HEK293 (cell line): ENCODE measurements at regions not wholly inside any gene's neighbourhood (a gene's known extent, or its start where the extent isn't known, plus 50 kb on each side); places are given as distances from the start of the nearest gene placed in this dataset.

ENCODE experiments used
- CTCF ChIA-PET: fragments of 350-600 bp; formaldehyde crosslinking; extraction: SDS; loops from one replicate; lab custom pipeline; 2021; ENCODE audit warnings: antibody characterized with exemption; lab: Yijun Ruan, JAX
- POLR2A ChIA-PET: fragments of 300-600 bp; formaldehyde crosslinking; extraction: SDS; loops from one replicate; lab custom pipeline; 2020; ENCODE audit warnings: antibody characterized with exemption, inconsistent platforms; lab: Yijun Ruan, JAX
- H3K27ac ChIP-seq: fragments of 200-500 bp; sonication (Bioruptor generic); 2 replicates; pipeline ENCODE4 v1.5.1; 2014; ENCODE audit warnings: low read depth, low read length, control low read depth, inconsistent platforms; ENCODE audit errors: extremely low read depth
- H3K36me3 ChIP-seq, 2 experiments: fragments of 200-500 bp in 1 of 2; sonication (Bioruptor generic) in 1 of 2; 1 replicate in 1 of 2; 2 replicates in 1 of 2; pipeline ENCODE4 v1.5.1; 2014 to 2017; ENCODE audit warnings: inconsistent platforms in 2 of 2, low read length in 2 of 2; ENCODE audit not compliant: control insufficient read depth in 2 of 2, insufficient read depth in 1 of 2
- H3K4me1 ChIP-seq: fragments of 200-500 bp; sonication (Bioruptor generic); 2 replicates; pipeline ENCODE4 v1.5.1; 2014; ENCODE audit warnings: mild to moderate bottlenecking, low read length, inconsistent platforms; ENCODE audit not compliant: control insufficient read depth, insufficient read depth
- H3K4me3 ChIP-seq: 2 replicates; pipeline ENCODE4 v1.5.1; 2011; ENCODE audit warnings: low read depth, mild to moderate bottlenecking, control low read depth, low read length, moderate library complexity
- H3K9me3 ChIP-seq: fragments of 200-500 bp; sonication (Bioruptor generic); 2 replicates; pipeline ENCODE4 v1.5.1; 2014; ENCODE audit warnings: low read depth, low read length, inconsistent platforms; ENCODE audit not compliant: control insufficient read depth, insufficient read depth
- KLF10 ChIP-seq: fragments of 450-650 bp; IDR thresholded peaks from 2 replicates; pipeline ENCODE4 v1.5.1; 2018; ENCODE audit warnings: missing biosample characterization, mild to moderate bottlenecking, missing genetic modification characterization
- MYNN ChIP-seq: fragments of 450-650 bp; formaldehyde crosslinking; IDR thresholded peaks from 2 replicates; pipeline ENCODE4 v1.5.1; 2016; ENCODE audit warnings: missing biosample characterization, missing genetic modification characterization, borderline replicate concordance
- PRDM4 ChIP-seq: fragments of 450-650 bp; formaldehyde crosslinking; IDR thresholded peaks from 2 replicates; pipeline ENCODE4 v1.5.1; 2017; ENCODE audit warnings: missing biosample characterization, missing genetic modification characterization
- SCRT2 ChIP-seq: fragments of 450-650 bp; formaldehyde crosslinking; IDR thresholded peaks from 2 replicates; pipeline ENCODE4 v1.5.1; 2016; ENCODE audit warnings: missing biosample characterization, missing genetic modification characterization
- ZBTB11 ChIP-seq: fragments of 450-650 bp; formaldehyde crosslinking; conservative IDR thresholded peaks from 2 replicates; pipeline ENCODE4 v1.5.1; 2016; ENCODE audit warnings: low read depth, missing biosample characterization, missing genetic modification characterization
- ZFP69B ChIP-seq: fragments of 450-650 bp; formaldehyde crosslinking; IDR thresholded peaks from 2 replicates; pipeline ENCODE4 v1.5.1; 2016; ENCODE audit warnings: missing biosample characterization, missing genetic modification characterization
- ZNF10 ChIP-seq: fragments of 450-650 bp; formaldehyde crosslinking; IDR thresholded peaks from 2 replicates; pipeline ENCODE4 v1.5.1; 2017; ENCODE audit warnings: missing biosample characterization, missing genetic modification characterization
- ZNF157 ChIP-seq: fragments of 450-650 bp; formaldehyde crosslinking; IDR thresholded peaks from 2 replicates; pipeline ENCODE4 v1.5.1; 2016; ENCODE audit warnings: missing biosample characterization, missing genetic modification characterization
- ZNF2 ChIP-seq: fragments of 450-650 bp; formaldehyde crosslinking; IDR thresholded peaks from 2 replicates; pipeline ENCODE4 v1.5.1; 2016; ENCODE audit warnings: missing biosample characterization, missing genetic modification characterization
- ZNF335 ChIP-seq: fragments of 450-650 bp; formaldehyde crosslinking; conservative IDR thresholded peaks from 2 replicates; pipeline ENCODE4 v1.5.1; 2016; ENCODE audit warnings: missing biosample characterization, missing genetic modification characterization
- ZNF37A ChIP-seq: fragments of 450-650 bp; IDR thresholded peaks from 2 replicates; pipeline ENCODE4 v1.5.1; 2018; ENCODE audit warnings: missing biosample characterization, missing genetic modification characterization
- ZNF513 ChIP-seq: fragments of 450-650 bp; IDR thresholded peaks from 2 replicates; pipeline ENCODE4 v1.5.1; 2018; ENCODE audit warnings: missing biosample characterization, missing genetic modification characterization
- ZNF558 ChIP-seq: fragments of 450-650 bp; formaldehyde crosslinking; IDR thresholded peaks from 2 replicates; pipeline ENCODE4 v1.5.1; 2016; ENCODE audit warnings: missing biosample characterization, missing genetic modification characterization
- ZNF623 ChIP-seq: fragments of 450-650 bp; formaldehyde crosslinking; IDR thresholded peaks from 2 replicates; pipeline ENCODE4 v1.5.1; 2016; ENCODE audit warnings: missing biosample characterization, missing genetic modification characterization
- ZNF707 ChIP-seq: fragments of 450-650 bp; formaldehyde crosslinking; IDR thresholded peaks from 2 replicates; pipeline ENCODE4 v1.5.1; 2016; ENCODE audit warnings: missing biosample characterization, missing genetic modification characterization
- ZNF843 ChIP-seq: fragments of 450-650 bp; formaldehyde crosslinking; IDR thresholded peaks from 2 replicates; pipeline ENCODE4 v1.5.1; 2016; ENCODE audit warnings: missing biosample characterization, missing genetic modification characterization
- ZSCAN23 ChIP-seq: fragments of 450-650 bp; formaldehyde crosslinking; IDR thresholded peaks from 2 replicates; pipeline ENCODE4 v1.5.1; 2016; ENCODE audit warnings: missing biosample characterization, missing genetic modification characterization
- ZXDB ChIP-seq: fragments of 450-650 bp; formaldehyde crosslinking; IDR thresholded peaks from 2 replicates; pipeline ENCODE4 v1.5.1; 2016; ENCODE audit warnings: missing biosample characterization, missing genetic modification characterization

GRCh38 chr5:114940709-114941108 is 229.0 kb downstream of the TRIM36 start (continued):
- TF ChIP-seq ZNF335 (no peak), MYNN (tag by site-specific recombination) (no peak)

- H3K27ac ChIP-seq, result no peak overlapping the region
- CTCF ChIA-PET, result interaction anchor here (0.5 kb wide), 1 partner anchor 162 kb away, joined by 3 read pairs; no protein-coding TSS in a partner anchor
- no peak overlapping the region for H3K4me3 ChIP-seq
- no peaks in the 10 kb centered on the region for H3K9me3 ChIP-seq
- H3K36me3 ChIP-seq, result no peaks in the 10 kb centered on the region
- POLR2A ChIA-PET, result no interaction called here
- H3K4me1 ChIP-seq, result no peaks in the 10 kb centered on the region
- no peak for TF ChIP-seq ZNF513
- no peak for TF ChIP-seq ZNF157
- no peak for TF ChIP-seq KLF10
- TF ChIP-seq SCRT2 (tag by site-specific recombination), result no peak
- no peak for TF ChIP-seq ZNF37A
- no peak for TF ChIP-seq ZXDB (tag by site-specific recombination)
- no peak for TF ChIP-seq ZBTB11 (tag by site-specific recombination)
- TF ChIP-seq ZNF2, result no peak
- no peak for TF ChIP-seq ZNF558 (tag by site-specific recombination)
- TF ChIP-seq ZNF10 (tag by site-specific recombination), result no peak
- TF ChIP-seq ZNF623 (tag by site-specific recombination), result no peak
- TF ChIP-seq ZSCAN23 (tag by site-specific recombination), result no peak
- no peak for TF ChIP-seq ZFP69B
- TF ChIP-seq PRDM4 (tag by site-specific recombination), result no peak
- no peak for TF ChIP-seq ZNF843 (tag by site-specific recombination)
- no peak for TF ChIP-seq ZNF707 (tag by site-specific recombination)
Observed at GRCh38 chr5:114935490-114935889, 234.2 kb downstream of the TRIM36 start.
